SK-N-SH (cell line): ENCODE measurements at regions not wholly inside any gene's neighbourhood (a gene's known extent, or its start where the extent isn't known, plus 50 kb on each side); places are given as distances from the start of the nearest gene placed in this dataset.
A peak's percentile ranks its signal among the peaks of the same experiment; 100 is the strongest.

Experiments used
- CTCF ChIA-PET: fragments of 300-600, 350-600 bp; formaldehyde crosslinking; extraction: SDS; loops from one replicate; lab custom pipeline; 2021; lab: Yijun Ruan, JAX
- POLR2A ChIA-PET: fragments of 350-600 bp; sonication (Branson Sonifier 250); formaldehyde crosslinking; extraction: SDS; loops from one replicate; lab custom pipeline; 2020; ENCODE audit warnings: antibody characterized with exemption, inconsistent platforms; lab: Yijun Ruan, JAX
- DNase-seq: peaks from one replicate; pipeline ENCODE4 v3.0.0; 2012
- H2AFZ ChIP-seq: fragments of 200-600 bp; sonication (generic); 2 replicates; pipeline ENCODE4 v1.8.1; 2016; ENCODE audit warnings: antibody characterized with exemption, mild to moderate bottlenecking, low read depth
- H3F3A ChIP-seq: fragments of 200-600 bp; sonication (generic); replicated peaks from 2 replicates; pipeline ENCODE3; 2016; ENCODE audit warnings: antibody characterized with exemption, mild to moderate bottlenecking; ENCODE audit not compliant: insufficient read depth
- H3K27ac ChIP-seq, 2 experiments: fragments of 200-500 bp in 1 of 2; fragments of 200-600 bp in 1 of 2; sonication (Bioruptor generic) in 1 of 2; sonication (generic), shearing (Covaris generic) in 1 of 2; 2 replicates each; pipeline versions ENCODE4 v1.5.1 to v1.6.1; 2014 to 2016; ENCODE audit warnings: low read depth in 2 of 2, inconsistent platforms in 1 of 2, low read length in 1 of 2, mild to moderate bottlenecking in 1 of 2, mixed read lengths in 1 of 2
- H3K27me3 ChIP-seq: fragments of 200-600 bp; sonication (generic), shearing (Covaris generic); 2 replicates; pipeline ENCODE4 v1.6.1; 2016; ENCODE audit warnings: mixed run types; ENCODE audit not compliant: insufficient read depth
- H3K36me3 ChIP-seq, 2 experiments: fragments of 200-500 bp in 1 of 2; fragments of 200-600 bp in 1 of 2; sonication (Bioruptor generic) in 1 of 2; sonication (generic) in 1 of 2; replicated peaks in 1 of 2; 2 replicates each; pipeline versions ENCODE3 to v1.5.1; 2014 to 2016; ENCODE audit warnings: low read length in 1 of 2, mild to moderate bottlenecking in 1 of 2; ENCODE audit not compliant: insufficient read depth in 2 of 2, control insufficient read depth in 1 of 2
- H3K4me1 ChIP-seq, 2 experiments: fragments of 200-500 bp in 1 of 2; fragments of 200-600 bp in 1 of 2; sonication (Bioruptor generic) in 1 of 2; sonication (generic), shearing (Covaris generic) in 1 of 2; 2 replicates each; pipeline versions ENCODE4 v1.5.1 to v1.6.1; 2014 to 2016; ENCODE audit warnings: low read depth in 1 of 2, low read length in 1 of 2, mixed run types in 1 of 2; ENCODE audit not compliant: insufficient read depth in 2 of 2, control insufficient read depth in 1 of 2
- H3K4me2 ChIP-seq: fragments of 200-600 bp; sonication (generic), shearing (Covaris generic); 2 replicates; pipeline ENCODE4 v1.6.1; 2017; ENCODE audit warnings: mixed run types
- H3K4me3 ChIP-seq, 2 experiments: fragments of 200-500 bp in 1 of 2; fragments of 200-600 bp in 1 of 2; sonication (Bioruptor generic) in 1 of 2; sonication (generic), shearing (Covaris generic) in 1 of 2; 2 replicates each; pipeline versions ENCODE4 v1.5.1 to v1.8.1; 2014 to 2016; ENCODE audit warnings: low read depth in 2 of 2, inconsistent platforms in 1 of 2, low read length in 1 of 2, mild to moderate bottlenecking in 1 of 2, mixed read lengths in 1 of 2, moderate library complexity in 1 of 2
- H3K79me2 ChIP-seq: fragments of 200-600 bp; sonication (generic); 2 replicates; pipeline ENCODE4 v1.8.1; 2017; ENCODE audit warnings: mild to moderate bottlenecking; ENCODE audit not compliant: insufficient read depth
- H3K9ac ChIP-seq: fragments of 200-600 bp; sonication (generic); 2 replicates; pipeline ENCODE4 v1.6.1; 2017; ENCODE audit warnings: mixed run types
- H3K9me2 ChIP-seq: fragments of 200-600 bp; sonication (generic); 2 replicates; pipeline ENCODE4 v1.6.1; 2017; ENCODE audit warnings: mixed run types
- H3K9me3 ChIP-seq: fragments of 200-600 bp; sonication (generic); 2 replicates; pipeline ENCODE4 v1.6.1; 2017; ENCODE audit warnings: mixed run types, mild to moderate bottlenecking, moderate library complexity
- H4K20me1 ChIP-seq: fragments of 200-600 bp; sonication (generic); 2 replicates; pipeline ENCODE4 v1.6.1; 2017; ENCODE audit warnings: mild to moderate bottlenecking, mixed run types; ENCODE audit not compliant: insufficient read depth
- CTCF ChIP-seq: fragments of 200-600 bp; sonication (generic); IDR thresholded peaks from 2 replicates; pipeline ENCODE4 v1.6.1; 2017; ENCODE audit warnings: antibody characterized with exemption, mild to moderate bottlenecking, moderate library complexity
- GABPA ChIP-seq: IDR thresholded peaks from 2 replicates; pipeline ENCODE4 v1.4.0; 2012; ENCODE audit warnings: low read depth, mild to moderate bottlenecking
- JUND ChIP-seq: IDR thresholded peaks from 2 replicates; pipeline ENCODE4 v1.4.0; 2012
- MAX ChIP-seq: IDR thresholded peaks from 2 replicates; pipeline ENCODE4 v1.4.0; 2012; ENCODE audit warnings: low read depth
- MEF2A ChIP-seq: IDR thresholded peaks from 2 replicates; pipeline ENCODE4 v1.4.0; 2012; ENCODE audit warnings: low read depth, borderline replicate concordance
- NFIC ChIP-seq: IDR thresholded peaks from 2 replicates; pipeline ENCODE4 v1.4.0; 2012; ENCODE audit warnings: borderline replicate concordance
- PBX3 ChIP-seq: IDR thresholded peaks from 2 replicates; pipeline ENCODE4; 2012
- REST ChIP-seq: IDR thresholded peaks from 2 replicates; pipeline ENCODE4 v1.6.1; 2012; ENCODE audit warnings: mild to moderate bottlenecking, low read depth, low read length, moderate library complexity
- SMC3 ChIP-seq: IDR thresholded peaks from 2 replicates; pipeline ENCODE4 v1.6.1; 2012; ENCODE audit warnings: low read depth, low read length, improper control_type of control experiment
- TCF12 ChIP-seq: IDR thresholded peaks from 2 replicates; pipeline ENCODE4 v1.4.0; 2012
- TEAD4 ChIP-seq: IDR thresholded peaks from 2 replicates; pipeline ENCODE4 v1.4.0; 2012; ENCODE audit warnings: mild to moderate bottlenecking, borderline replicate concordance; ENCODE audit not compliant: insufficient read depth
- WGBS: methylation state at CpG from one replicate; pipeline ENCODE4 v1.1.6; 2017; ENCODE audit warnings: low lambda C conversion rate; 5-methylcytosine and 5-hydroxymethylcytosine counted together
- TF ChIP-seq, protein P1 (sequence below): fragments of 150-350 bp; IDR thresholded peaks from 2 replicates; pipeline ENCODE4 v1.6.1; 2016; ENCODE audit warnings: mild to moderate bottlenecking, low read depth, low read length
- TF ChIP-seq, protein P2 (sequence below): IDR thresholded peaks from 2 replicates; pipeline ENCODE4 v1.4.0; 2012; ENCODE audit warnings: low read depth, borderline replicate concordance

DNA sequence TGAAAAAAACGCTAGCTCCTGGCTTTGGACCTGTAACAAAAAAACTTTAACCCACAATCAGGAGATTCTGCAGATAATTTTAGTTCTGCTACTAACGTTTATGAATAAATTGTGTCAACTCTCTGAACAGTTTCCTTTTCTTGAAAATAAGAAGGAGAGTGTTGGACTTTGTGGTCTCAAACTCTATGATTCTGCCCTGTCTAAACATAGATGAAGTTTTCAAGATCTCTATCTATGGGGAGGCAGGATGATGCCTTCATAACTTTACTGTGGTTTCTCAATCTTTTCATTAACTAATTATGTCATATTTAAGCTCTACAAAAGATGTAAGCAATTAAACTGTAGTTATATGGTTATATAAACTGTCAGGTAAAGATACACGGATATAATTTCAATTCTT lies 162.0 kb downstream of the REEP3 start:
- no peaks in the 10 kb centered on the region for H3K9me2 ChIP-seq
- H3K9ac ChIP-seq, result no peak overlapping the region
- no peak for DNase-seq
- H3K4me3 ChIP-seq, result no peak overlapping the region
- no peaks in the 10 kb centered on the region for H3K79me2 ChIP-seq
- no peaks in the 10 kb centered on the region for H4K20me1 ChIP-seq
- no peaks in the 10 kb centered on the region for H3K27me3 ChIP-seq
- no peaks in the 10 kb centered on the region for H3K9me3 ChIP-seq
- H3F3A ChIP-seq, result peaks cover 6% of the 10 kb centered on the region
- H3K4me2 ChIP-seq, result no peak overlapping the region
- WGBS, result 39% methylated on average over 3 of the region's 3 CpGs
- H2AFZ ChIP-seq, result no peak overlapping the region
- H3K36me3 ChIP-seq, result no peaks in the 10 kb centered on the region
- TF ChIP-seq, protein P1, sequence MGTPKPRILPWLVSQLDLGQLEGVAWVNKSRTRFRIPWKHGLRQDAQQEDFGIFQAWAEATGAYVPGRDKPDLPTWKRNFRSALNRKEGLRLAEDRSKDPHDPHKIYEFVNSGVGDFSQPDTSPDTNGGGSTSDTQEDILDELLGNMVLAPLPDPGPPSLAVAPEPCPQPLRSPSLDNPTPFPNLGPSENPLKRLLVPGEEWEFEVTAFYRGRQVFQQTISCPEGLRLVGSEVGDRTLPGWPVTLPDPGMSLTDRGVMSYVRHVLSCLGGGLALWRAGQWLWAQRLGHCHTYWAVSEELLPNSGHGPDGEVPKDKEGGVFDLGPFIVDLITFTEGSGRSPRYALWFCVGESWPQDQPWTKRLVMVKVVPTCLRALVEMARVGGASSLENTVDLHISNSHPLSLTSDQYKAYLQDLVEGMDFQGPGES, result no peak
- TF ChIP-seq GABPA (no peak), MEF2A (no peak), PBX3 (0 out of 2 replicates have a peak, but pooled peaks have one; percentile 24), MAX (no peak), CTCF (no peak), NFIC (no peak), TEAD4 (no peak), REST (no peak), SMC3 (no peak), TCF12 (peak; percentile 19; the same call in 1 of the 2 replicates), JUND (peak; percentile 25; the same call in 1 of the 2 replicates)
- TF ChIP-seq, protein P2, sequence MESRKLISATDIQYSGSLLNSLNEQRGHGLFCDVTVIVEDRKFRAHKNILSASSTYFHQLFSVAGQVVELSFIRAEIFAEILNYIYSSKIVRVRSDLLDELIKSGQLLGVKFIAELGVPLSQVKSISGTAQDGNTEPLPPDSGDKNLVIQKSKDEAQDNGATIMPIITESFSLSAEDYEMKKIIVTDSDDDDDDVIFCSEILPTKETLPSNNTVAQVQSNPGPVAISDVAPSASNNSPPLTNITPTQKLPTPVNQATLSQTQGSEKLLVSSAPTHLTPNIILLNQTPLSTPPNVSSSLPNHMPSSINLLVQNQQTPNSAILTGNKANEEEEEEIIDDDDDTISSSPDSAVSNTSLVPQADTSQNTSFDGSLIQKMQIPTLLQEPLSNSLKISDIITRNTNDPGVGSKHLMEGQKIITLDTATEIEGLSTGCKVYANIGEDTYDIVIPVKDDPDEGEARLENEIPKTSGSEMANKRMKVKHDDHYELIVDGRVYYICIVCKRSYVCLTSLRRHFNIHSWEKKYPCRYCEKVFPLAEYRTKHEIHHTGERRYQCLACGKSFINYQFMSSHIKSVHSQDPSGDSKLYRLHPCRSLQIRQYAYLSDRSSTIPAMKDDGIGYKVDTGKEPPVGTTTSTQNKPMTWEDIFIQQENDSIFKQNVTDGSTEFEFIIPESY, result no peak
- peaks cover 0 to 18% of the 10 kb centered on the region in 2 experiments; a peak in 3 of 4 replicates for H3K4me1 ChIP-seq
- POLR2A ChIA-PET, result no interaction called here
- H3K27ac ChIP-seq, result peak overlapping the region in 1 of 2 experiments; percentile 71; a peak in 1 of 4 replicates
- CTCF ChIA-PET, result interaction anchor here (1.3 kb wide), 1 partner anchor 30 kb away, joined by 3 read pairs; no protein-coding TSS in a partner anchor
